ENCODE measurements at regions not wholly inside any gene's neighbourhood (a gene's known extent, or its start where the extent isn't known, plus 50 kb on each side); places are given as distances from the start of the nearest gene placed in this dataset.

- DNase-seq: no peak
Measured at GRCh38 chr9:29657821-29658220, 2084.5 kb upstream of the C9orf72 start.

GRCh38 chr9:29659014-29659413 is 2085.7 kb upstream of the C9orf72 start:
- no peak for DNase-seq

GRCh38 chr9:29659736-29660135 is 2086.5 kb upstream of the C9orf72 start:
- no peak for DNase-seq

GRCh38 chr9:29668732-29669131 is 2095.5 kb upstream of the C9orf72 start:
- DNase-seq: no peak

- DNase-seq: no peak
Measured at GRCh38 chr9:29669613-29670012, 2096.3 kb upstream of the C9orf72 start.

- no peak for DNase-seq
Measured at GRCh38 chr9:29685531-29685930, 2112.2 kb upstream of the C9orf72 start.

GRCh38 chr9:29691145-29691544 is 2117.9 kb upstream of the C9orf72 start:
- DNase-seq: no peak

GRCh38 chr9:29691758-29692407 is 2118.6 kb upstream of the C9orf72 start:
- peak; percentile 8 for DNase-seq

GRCh38 chr9:29697011-29697410 is 2123.7 kb upstream of the C9orf72 start:
- no peak for DNase-seq

- DNase-seq: no peak
Measured at GRCh38 chr9:29701559-29701958, 2128.3 kb upstream of the C9orf72 start.

GRCh38 chr9:29701971-29702370 is 2128.7 kb upstream of the C9orf72 start:
- no peak for DNase-seq

- DNase-seq: no peak
Measured at GRCh38 chr9:29714860-29715259, 2141.6 kb upstream of the C9orf72 start.

- DNase-seq: no peak
Measured at GRCh38 chr9:29717631-29718030, 2144.3 kb upstream of the C9orf72 start.

- no peak for DNase-seq
Measured at GRCh38 chr9:29730163-29730562, 2156.9 kb upstream of the C9orf72 start.

GRCh38 chr9:29740518-29740917 is 2167.2 kb upstream of the C9orf72 start:
- DNase-seq: no peak

- no peak for DNase-seq
Measured at GRCh38 chr9:29741169-29741568, 2167.9 kb upstream of the C9orf72 start.

GRCh38 chr9:29750062-29750461 is 2176.8 kb upstream of the C9orf72 start:
- DNase-seq: no peak

GRCh38 chr9:29751226-29751625 is 2177.9 kb upstream of the C9orf72 start:
- DNase-seq: no peak

GRCh38 chr9:29753638-29754037 is 2180.4 kb upstream of the C9orf72 start:
- DNase-seq: no peak

- DNase-seq: no peak
Measured at GRCh38 chr9:29769019-29769418, 2195.7 kb upstream of the C9orf72 start.

- no peak for DNase-seq
Measured at GRCh38 chr9:29773676-29774075, 2200.4 kb upstream of the C9orf72 start.

GRCh38 chr9:29775491-29775890 is 2202.2 kb upstream of the C9orf72 start:
- DNase-seq: no peak

- DNase-seq: no peak
Measured at GRCh38 chr9:29778281-29778849, 2205.1 kb upstream of the C9orf72 start.

- DNase-seq: no peak
Measured at GRCh38 chr9:29793970-29794369, 2220.7 kb upstream of the C9orf72 start.

- DNase-seq: no peak
Measured at GRCh38 chr9:29796291-29796952, 2223.1 kb upstream of the C9orf72 start.

All from NCI-H446 treated with DMSO at 0.1 percent for 48 hours (cell line).